Activated CD4-positive, alpha-beta T cell treated with anti-CD3 and anti-CD28 coated beads for 36 hours (primary cell): ENCODE measurements at regions not wholly inside any gene's neighbourhood (a gene's known extent, or its start where the extent isn't known, plus 50 kb on each side); places are given as distances from the start of the nearest gene placed in this dataset.

Experiments used
- ATAC-seq: fragments of 200-7000 bp; cut with Tn5 transposase; one replicate; pipeline ENCODE4 v1.10.0; 2021; ENCODE audit warnings: mild to moderate bottlenecking, moderate library complexity
- CTCF ChIA-PET: fragments of 350-600 bp; sonication (Branson Sonifier 250); formaldehyde crosslinking; loops from one replicate; lab custom pipeline; 2021; ENCODE audit warnings: antibody characterized with exemption; lab: Charles Lee
- POLR2A ChIA-PET: fragments of 350-600 bp; sonication (Branson Sonifier 250); formaldehyde crosslinking; loops from one replicate; lab custom pipeline; 2021; ENCODE audit warnings: antibody characterized with exemption, inconsistent platforms; lab: Charles Lee
- DNase-seq: peaks from one replicate; pipeline ENCODE4 v3.0.0-alpha.2; 2020
- H3K27ac Mint-ChIP-seq: one replicate; pipeline ENCODE4 v1.8.0; 2021; ENCODE audit warnings: mixed read lengths
- H3K27me3 Mint-ChIP-seq: one replicate; pipeline ENCODE4 v1.8.0; 2021; ENCODE audit warnings: mixed read lengths
- H3K36me3 Mint-ChIP-seq: one replicate; pipeline ENCODE4 v1.8.0; 2021; ENCODE audit warnings: low read depth, mixed read lengths
- H3K4me1 Mint-ChIP-seq: one replicate; pipeline ENCODE4 v1.8.0; 2021; ENCODE audit warnings: mixed read lengths
- H3K4me3 Mint-ChIP-seq: one replicate; pipeline ENCODE4 v1.8.0; 2021; ENCODE audit warnings: mild to moderate bottlenecking, moderate library complexity, mixed read lengths
- H3K9me3 Mint-ChIP-seq: one replicate; pipeline ENCODE4 v1.8.0; 2021; ENCODE audit warnings: low read depth, mixed read lengths
- intact Hi-C, 2 experiments: fragments of 100-400 bp; cut with DNase I in 1 of 2; cut with micrococcal nuclease in 1 of 2; formaldehyde crosslinking; loops; one replicate each; pipeline versions ENCODE4 v1.14.2 to v1.15.1; 2022 to 2024; cut with DNase I, micrococcal nuclease

DNA sequence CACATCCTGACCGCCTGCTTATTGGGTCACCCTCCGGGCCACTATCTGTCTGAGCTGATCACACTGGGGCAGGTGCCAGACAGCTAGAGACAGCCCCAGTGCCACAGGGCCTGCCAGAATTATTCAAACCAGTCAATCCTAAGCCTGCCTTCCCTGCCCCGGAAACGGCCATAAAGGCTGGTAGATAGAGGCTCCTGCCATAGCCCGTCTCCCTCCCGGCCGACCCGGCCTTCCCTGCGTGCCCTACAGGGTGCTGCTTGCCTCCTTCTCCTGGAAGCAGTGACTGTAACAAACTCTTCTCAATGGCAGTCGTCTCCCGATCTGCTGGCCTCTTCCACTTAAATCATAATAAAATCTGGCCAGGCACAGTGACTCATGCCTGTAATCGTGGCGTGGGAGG lies 158.6 kb upstream of the SOX1 start:
- no peak for ATAC-seq
- Mint-ChIP-seq H3K9me3 (no peaks in the 10 kb centered on the region), H3K27me3 (no peaks in the 10 kb centered on the region), H3K4me3 (no peak overlapping the region), H3K36me3 (no peaks in the 10 kb centered on the region), H3K4me1 (no peaks in the 10 kb centered on the region), H3K27ac (no peak overlapping the region)
- POLR2A ChIA-PET = no interaction called here
- CTCF ChIA-PET = no interaction called here
- intact Hi-C loops = no loop called here
- DNase-seq = no peak

- Mint-ChIP-seq H3K27me3 (no peaks in the 10 kb centered on the region), H3K9me3 (no peaks in the 10 kb centered on the region), H3K36me3 (no peaks in the 10 kb centered on the region), H3K4me1 (no peaks in the 10 kb centered on the region), H3K27ac (no peak overlapping the region), H3K4me3 (no peak overlapping the region)
- intact Hi-C loops = no loop called here
- ChIA-PET CTCF (no interaction called here), POLR2A (no interaction called here)
- ATAC-seq (no peak), DNase-seq (no peak)
These were observed 158.0 kb upstream of the SOX1 start for GRCh38 chr13:111908981-111909380.

DNA sequence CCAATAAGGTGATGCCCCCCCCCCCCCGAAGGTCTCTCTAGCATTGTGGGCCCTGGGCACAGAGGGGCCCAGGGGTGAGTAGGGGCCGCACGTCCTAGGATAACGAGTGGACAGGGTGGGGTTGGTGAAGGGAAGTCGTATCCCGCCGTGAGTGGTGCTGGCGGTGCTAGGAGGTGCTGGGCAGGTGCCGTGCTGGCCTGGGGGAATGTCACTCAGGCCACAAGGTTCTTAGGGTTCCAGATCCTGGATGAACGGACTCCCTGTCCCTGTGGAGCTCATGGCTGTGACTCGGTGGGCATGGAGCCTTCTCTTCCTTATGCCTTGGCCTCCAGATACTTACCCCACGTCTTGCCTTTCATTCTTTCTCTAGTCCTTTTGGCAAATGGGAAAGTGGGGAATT lies 157.4 kb upstream of the SOX1 start:
- no peak for DNase-seq
- no peak overlapping the region for H3K4me3 Mint-ChIP-seq
- no peaks in the 10 kb centered on the region for H3K36me3 Mint-ChIP-seq
- H3K27ac Mint-ChIP-seq = no peak overlapping the region
- CTCF ChIA-PET = no interaction called here
- no peaks in the 10 kb centered on the region for H3K27me3 Mint-ChIP-seq
- no peak for ATAC-seq
- no peaks in the 10 kb centered on the region for H3K4me1 Mint-ChIP-seq
- intact Hi-C loops = no loop called here
- no peaks in the 10 kb centered on the region for H3K9me3 Mint-ChIP-seq
- POLR2A ChIA-PET = no interaction called here

DNA sequence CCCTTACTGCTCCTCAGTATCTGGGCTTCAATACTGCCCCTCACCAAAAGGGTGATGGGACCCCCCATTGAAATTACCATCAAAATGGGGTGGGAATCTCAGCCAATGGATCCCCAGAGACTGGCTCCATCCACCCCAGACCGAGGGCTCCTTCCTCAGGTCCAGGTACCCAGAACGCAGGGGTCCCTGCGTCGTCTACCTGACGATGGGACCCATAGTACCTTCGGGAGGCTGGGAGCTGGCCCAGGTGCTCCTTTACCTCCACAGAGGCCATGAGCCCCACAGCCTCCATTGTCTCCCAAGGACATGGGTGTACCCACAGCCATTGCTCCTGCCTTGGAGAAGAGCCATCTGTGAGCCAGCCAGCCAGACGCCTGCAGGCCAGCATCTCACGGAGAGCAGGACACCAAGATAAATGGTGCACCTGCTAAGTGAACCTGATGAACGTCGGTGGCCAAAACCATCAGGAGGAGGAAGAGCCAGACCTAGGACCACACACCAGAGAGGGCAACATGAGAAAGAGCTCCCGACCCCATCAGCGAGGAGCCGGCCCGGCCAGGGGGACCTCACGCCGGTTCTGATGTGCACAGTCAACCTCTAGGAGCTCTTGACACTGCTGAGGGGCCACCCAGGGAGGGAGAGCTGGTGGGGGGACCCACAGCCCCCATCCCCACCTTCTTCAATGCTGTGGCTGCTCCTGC lies 156.8 kb upstream of the SOX1 start:
- CTCF ChIA-PET = no interaction called here
- Mint-ChIP-seq H3K4me3 (no peak overlapping the region), H3K9me3 (no peaks in the 10 kb centered on the region), H3K36me3 (no peaks in the 10 kb centered on the region), H3K27me3 (no peaks in the 10 kb centered on the region), H3K27ac (no peak overlapping the region), H3K4me1 (no peaks in the 10 kb centered on the region)
- POLR2A ChIA-PET = no interaction called here
- intact Hi-C loops = no loop called here
- ATAC-seq = no peak
- DNase-seq = no peak

DNA sequence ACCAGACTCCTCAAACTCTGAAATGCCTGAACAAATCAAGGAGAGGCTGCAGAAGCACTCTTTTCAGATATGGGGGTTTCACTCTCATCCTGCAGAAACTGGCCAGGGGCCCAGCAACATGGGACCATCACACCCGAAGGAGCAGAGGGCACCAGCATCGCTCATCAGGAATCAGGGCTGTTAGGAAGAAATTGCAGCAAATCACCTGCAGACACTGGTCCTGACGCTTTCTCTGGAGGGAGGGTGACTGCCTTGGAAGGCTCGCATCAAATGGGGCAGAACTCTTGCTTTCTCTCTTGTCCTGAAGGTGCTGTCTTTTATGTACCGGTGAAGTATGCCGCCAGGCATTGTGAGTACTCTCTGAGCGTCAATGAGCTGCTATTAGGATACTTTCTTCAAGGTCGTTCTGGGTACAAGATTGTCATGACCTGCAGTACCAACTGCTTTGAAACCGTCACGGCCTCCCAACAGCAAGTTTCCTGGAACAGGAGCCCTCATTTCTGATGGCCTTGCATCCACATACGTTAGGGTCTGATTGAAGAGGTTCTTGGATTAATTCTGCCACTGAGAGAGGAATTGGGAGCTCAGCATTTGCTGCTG lies 155.7 kb upstream of the SOX1 start:
- Mint-ChIP-seq H3K36me3 (no peaks in the 10 kb centered on the region), H3K4me1 (no peaks in the 10 kb centered on the region), H3K9me3 (no peaks in the 10 kb centered on the region), H3K27ac (no peak overlapping the region), H3K4me3 (no peak overlapping the region), H3K27me3 (peaks cover 2% of the 10 kb centered on the region)
- intact Hi-C loops = no loop called here
- ChIA-PET CTCF (no interaction called here), POLR2A (no interaction called here)
- DNase-seq = no peak
- no peak for ATAC-seq

- H3K27me3 Mint-ChIP-seq = peaks cover 2% of the 10 kb centered on the region
- intact Hi-C loops = no loop called here
- DNase-seq (no peak), ATAC-seq (no peak)
- H3K9me3 Mint-ChIP-seq = no peaks in the 10 kb centered on the region
- H3K36me3 Mint-ChIP-seq = no peaks in the 10 kb centered on the region
- H3K27ac Mint-ChIP-seq = no peak overlapping the region
- no peaks in the 10 kb centered on the region for H3K4me1 Mint-ChIP-seq
- H3K4me3 Mint-ChIP-seq = no peak overlapping the region
- POLR2A ChIA-PET = no interaction called here
- CTCF ChIA-PET = no interaction called here
These were observed 155.0 kb upstream of the SOX1 start for GRCh38 chr13:111911754-111912452.

- POLR2A ChIA-PET = no interaction called here
- Mint-ChIP-seq H3K4me1 (no peaks in the 10 kb centered on the region), H3K4me3 (no peak overlapping the region), H3K36me3 (no peaks in the 10 kb centered on the region), H3K27ac (no peak overlapping the region), H3K27me3 (peaks cover 2% of the 10 kb centered on the region), H3K9me3 (no peaks in the 10 kb centered on the region)
- ATAC-seq (no peak), DNase-seq (no peak)
- intact Hi-C loops = no loop called here
- CTCF ChIA-PET = no interaction called here
These were observed 154.5 kb upstream of the SOX1 start for GRCh38 chr13:111912453-111912866.

- H3K4me1 Mint-ChIP-seq = no peaks in the 10 kb centered on the region
- ATAC-seq = no peak
- no peak overlapping the region for H3K4me3 Mint-ChIP-seq
- ChIA-PET POLR2A (no interaction called here), CTCF (interaction anchor here (0.6 kb wide), 1 partner anchor 287 kb away, joined by 3 read pairs; no protein-coding TSS in a partner anchor)
- intact Hi-C loops = no loop called here
- peaks cover 2% of the 10 kb centered on the region for H3K27me3 Mint-ChIP-seq
- no peak overlapping the region for H3K27ac Mint-ChIP-seq
- H3K36me3 Mint-ChIP-seq = no peaks in the 10 kb centered on the region
- no peaks in the 10 kb centered on the region for H3K9me3 Mint-ChIP-seq
- DNase-seq = no peak
These were observed 153.8 kb upstream of the SOX1 start for GRCh38 chr13:111912991-111913760.

DNA sequence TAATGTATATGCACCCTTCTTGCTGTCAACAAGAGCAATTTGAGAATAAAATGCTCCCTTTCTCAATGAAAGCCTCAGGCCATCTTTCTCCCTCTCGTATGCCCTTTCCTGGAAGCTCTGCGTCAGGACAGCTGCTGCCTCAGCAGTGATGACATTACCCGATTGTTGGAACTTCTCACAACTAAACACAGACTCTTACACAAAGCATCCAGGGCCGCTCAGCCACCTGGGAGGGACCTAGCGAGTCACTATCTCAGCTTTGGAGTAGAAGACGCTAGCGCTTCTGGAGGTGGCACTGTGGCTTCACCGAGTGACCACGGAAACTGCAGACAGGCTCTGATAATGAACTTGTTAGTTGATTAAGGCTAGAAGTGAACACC lies 153.2 kb upstream of the SOX1 start:
- DNase-seq (no peak), ATAC-seq (no peak)
- H3K27ac Mint-ChIP-seq = no peak overlapping the region
- H3K4me3 Mint-ChIP-seq = no peak overlapping the region
- no peaks in the 10 kb centered on the region for H3K4me1 Mint-ChIP-seq
- no peaks in the 10 kb centered on the region for H3K9me3 Mint-ChIP-seq
- intact Hi-C loops = no loop called here
- peaks cover 4% of the 10 kb centered on the region for H3K27me3 Mint-ChIP-seq
- ChIA-PET POLR2A (no interaction called here), CTCF (interaction anchor here (0.6 kb wide), 1 partner anchor 288 kb away, joined by 3 read pairs; no protein-coding TSS in a partner anchor)
- H3K36me3 Mint-ChIP-seq = no peaks in the 10 kb centered on the region

DNA sequence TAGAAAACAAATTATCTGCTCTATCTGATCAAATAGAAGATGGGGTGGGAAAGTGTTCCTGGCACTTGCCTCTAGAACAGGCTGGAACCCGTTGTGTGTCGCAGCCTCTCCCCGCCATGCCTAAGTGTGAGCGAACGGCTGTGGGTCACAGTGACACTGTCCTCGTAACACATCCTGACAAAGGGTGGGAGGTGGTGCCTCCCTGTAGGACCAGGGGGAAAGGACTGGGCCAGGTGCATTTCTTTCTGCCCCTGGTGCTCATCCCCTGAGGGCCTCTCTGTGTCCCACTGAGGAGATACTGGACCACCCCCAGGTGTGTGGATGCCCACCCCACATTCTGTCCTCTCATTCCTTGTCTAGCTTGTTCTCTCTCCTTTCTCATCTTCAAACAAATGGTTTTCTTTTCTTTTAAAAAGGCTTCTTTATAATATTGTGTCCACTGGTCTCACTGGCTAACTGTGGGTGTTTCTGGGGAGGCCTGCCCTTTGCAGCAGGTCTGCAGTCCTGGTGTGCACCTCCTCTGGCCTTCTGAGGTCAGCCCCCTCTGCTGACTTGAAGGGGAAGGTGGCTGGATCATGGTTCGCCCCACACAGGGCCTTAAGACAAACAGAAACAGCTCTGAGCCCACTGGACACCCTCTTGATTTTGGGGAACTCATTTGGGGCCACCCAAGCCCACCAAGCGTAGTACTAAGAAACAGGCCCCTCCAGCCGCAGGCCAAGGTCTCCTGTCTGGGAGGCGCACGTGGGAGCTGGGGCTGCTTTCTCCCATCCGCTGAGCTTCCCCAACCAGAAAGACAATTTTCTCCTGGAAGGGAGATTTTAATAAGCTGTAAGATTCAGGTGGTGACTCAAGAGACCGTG lies 152.5 kb upstream of the SOX1 start:
- Mint-ChIP-seq H3K9me3 (no peaks in the 10 kb centered on the region), H3K27ac (no peak overlapping the region), H3K4me3 (no peak overlapping the region), H3K36me3 (no peaks in the 10 kb centered on the region), H3K27me3 (peaks cover 4% of the 10 kb centered on the region), H3K4me1 (no peaks in the 10 kb centered on the region)
- ATAC-seq (no peak), DNase-seq (no peak)
- CTCF ChIA-PET = no interaction called here
- POLR2A ChIA-PET = no interaction called here
- intact Hi-C loops = no loop called here

DNA sequence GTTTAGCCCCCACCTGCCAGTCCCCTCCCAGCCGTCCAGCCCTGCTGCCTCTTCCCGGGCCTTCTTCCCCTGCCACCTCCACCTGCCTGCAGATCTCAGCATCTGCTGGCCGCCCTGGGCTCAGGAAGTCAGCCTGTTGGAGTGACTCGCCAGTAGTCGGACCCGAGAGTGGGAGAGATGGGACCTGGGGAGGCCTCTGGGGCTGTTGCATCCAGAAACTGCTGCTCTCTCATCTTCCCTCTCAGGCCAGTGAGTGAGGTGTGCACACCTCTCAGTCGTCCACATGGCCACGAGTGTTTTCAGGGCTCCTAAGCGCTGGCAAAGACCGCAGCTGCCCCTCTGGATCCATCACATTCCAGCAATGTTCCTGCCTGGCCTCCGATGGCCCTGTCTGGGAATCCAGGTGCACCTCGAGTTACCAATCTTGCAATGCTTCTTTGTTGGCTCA lies 151.8 kb upstream of the SOX1 start:
- H3K4me1 Mint-ChIP-seq = no peaks in the 10 kb centered on the region
- CTCF ChIA-PET = no interaction called here
- intact Hi-C loops = no loop called here
- ATAC-seq (no peak), DNase-seq (no peak)
- POLR2A ChIA-PET = no interaction called here
- H3K9me3 Mint-ChIP-seq = no peaks in the 10 kb centered on the region
- H3K27me3 Mint-ChIP-seq = peaks cover 4% of the 10 kb centered on the region
- H3K27ac Mint-ChIP-seq = no peak overlapping the region
- H3K36me3 Mint-ChIP-seq = no peaks in the 10 kb centered on the region
- no peak overlapping the region for H3K4me3 Mint-ChIP-seq
